ENCODE measurements at regions not wholly inside any gene's neighbourhood (a gene's known extent, or its start where the extent isn't known, plus 50 kb on each side); places are given as distances from the start of the nearest gene placed in this dataset.

- no peak for DNase-seq
Observed at GRCh38 chr16:6165330-6165979, 1067.9 kb upstream of the EEF2KMT start.

GRCh38 chr16:6160871-6161270 lies 1063.3 kb upstream of the EEF2KMT start:
- DNase-seq = no peak

GRCh38 chr16:6160303-6160702 lies 1062.7 kb upstream of the EEF2KMT start:
- DNase-seq = no peak

- DNase-seq = no peak
Observed at GRCh38 chr16:6157806-6158205, 1060.2 kb upstream of the EEF2KMT start.

- DNase-seq = no peak
Observed at GRCh38 chr16:6155271-6155670, 1057.7 kb upstream of the EEF2KMT start.

- DNase-seq = no peak
Observed at GRCh38 chr16:6153901-6154300, 1056.3 kb upstream of the EEF2KMT start.

GRCh38 chr16:6149031-6149430 lies 1051.4 kb upstream of the EEF2KMT start:
- DNase-seq = no peak

GRCh38 chr16:6148361-6148760 lies 1050.8 kb upstream of the EEF2KMT start:
- no peak for DNase-seq

- DNase-seq = no peak
Observed at GRCh38 chr16:6146874-6147425, 1049.4 kb upstream of the EEF2KMT start.

- no peak for DNase-seq
Observed at GRCh38 chr16:6146356-6146755, 1048.8 kb upstream of the EEF2KMT start.

- no peak for DNase-seq
Observed at GRCh38 chr16:6144463-6144862, 1046.9 kb upstream of the EEF2KMT start.

GRCh38 chr16:6143020-6143419 lies 1045.4 kb upstream of the EEF2KMT start:
- no peak for DNase-seq

GRCh38 chr16:6133009-6133557 lies 1035.5 kb upstream of the EEF2KMT start:
- no peak for DNase-seq

- no peak for DNase-seq
Observed at GRCh38 chr16:6132121-6132520, 1034.5 kb upstream of the EEF2KMT start.

- DNase-seq = no peak
Observed at GRCh38 chr16:6131526-6132050, 1034.0 kb upstream of the EEF2KMT start.

- no peak for DNase-seq
Observed at GRCh38 chr16:6125483-6126259, 1028.1 kb upstream of the EEF2KMT start.

- no peak for DNase-seq
Observed at GRCh38 chr16:6124136-6124535, 1026.5 kb upstream of the EEF2KMT start.

GRCh38 chr16:6122401-6122800 lies 1024.8 kb upstream of the EEF2KMT start:
- DNase-seq = no peak

GRCh38 chr16:6114691-6115090 lies 1017.1 kb upstream of the EEF2KMT start:
- DNase-seq = no peak

- DNase-seq = no peak
Observed at GRCh38 chr16:6113749-6114148, 1016.2 kb upstream of the EEF2KMT start.

- DNase-seq = no peak
Observed at GRCh38 chr16:6112700-6113099, 1015.1 kb upstream of the EEF2KMT start.

- DNase-seq = no peak
Observed at GRCh38 chr16:6111390-6111789, 1013.8 kb upstream of the EEF2KMT start.

- DNase-seq = no peak
Observed at GRCh38 chr16:6110346-6110745, 1012.8 kb upstream of the EEF2KMT start.

GRCh38 chr16:6106061-6106460 lies 1008.5 kb upstream of the EEF2KMT start:
- DNase-seq = no peak
